ENCODE measurements at regions not wholly inside any gene's neighbourhood (a gene's known extent, or its start where the extent isn't known, plus 50 kb on each side); places are given as distances from the start of the nearest gene placed in this dataset.

DNA sequence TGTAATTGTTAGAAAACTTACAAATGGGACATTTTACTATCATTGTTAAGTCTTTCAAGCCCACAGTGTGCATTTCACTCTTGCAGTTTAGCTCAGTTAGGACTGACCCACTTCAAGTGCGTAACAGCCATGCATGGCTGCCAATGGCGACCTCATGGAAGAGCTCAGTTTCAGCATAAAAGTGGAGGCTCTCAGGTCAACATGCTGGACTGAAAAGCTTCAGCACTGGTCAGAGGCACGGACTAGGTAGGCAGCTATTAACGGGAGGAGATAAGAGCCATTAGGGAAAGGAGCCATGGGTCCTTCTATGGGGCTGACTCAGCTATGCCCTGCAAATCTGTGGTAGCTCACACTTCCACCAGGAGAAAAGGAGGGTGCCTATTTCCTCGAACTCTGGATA, 101.8 kb downstream of the TTLL2 start (continued):
- TF ChIP-seq MEF2A (IDR thresholded peaks at IDR 0.05; ENCODE audit: control insufficient read depth, low read depth, low read length): no peak

DNA sequence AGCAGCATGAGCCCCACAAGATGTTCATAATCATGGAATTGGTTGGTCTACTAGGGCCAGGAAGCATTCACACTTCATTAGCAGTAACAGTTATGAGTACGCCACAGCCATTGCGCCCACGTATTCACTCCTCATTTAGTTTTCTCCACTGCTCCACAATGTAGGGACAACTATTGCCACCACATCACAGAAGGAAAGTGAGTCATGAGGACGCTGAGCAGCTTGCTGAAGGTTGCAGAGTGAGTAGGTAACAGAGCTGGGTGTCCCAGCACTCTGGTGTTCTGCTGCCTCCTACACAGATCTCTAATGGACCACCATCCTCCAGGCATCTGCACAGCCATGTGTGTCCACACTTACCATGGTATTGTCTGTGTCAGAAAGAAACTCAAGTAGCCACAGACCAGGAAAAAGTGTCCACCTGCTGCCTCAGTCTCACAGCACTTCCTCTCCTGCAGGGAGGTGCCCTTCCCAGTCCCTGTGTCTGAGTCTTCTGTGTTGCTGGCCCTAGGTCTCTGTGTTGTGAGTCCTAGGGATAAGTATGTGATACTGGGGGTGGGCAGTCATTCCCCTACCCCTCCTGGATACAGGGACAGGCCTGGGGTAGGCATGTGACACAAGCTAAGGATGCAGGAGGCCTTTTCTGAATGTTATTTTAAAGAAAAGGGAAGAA, 103.9 kb downstream of the TTLL2 start:
- no TSS peak for BruUV-seq (replicated peaks)
- TF ChIP-seq HDAC2 (IDR thresholded peaks at IDR 0.05) (no peak), PYGO2 (tag; IDR thresholded peaks at IDR 0.05) (no peak)
- TF ChIP-seq, protein P1, sequence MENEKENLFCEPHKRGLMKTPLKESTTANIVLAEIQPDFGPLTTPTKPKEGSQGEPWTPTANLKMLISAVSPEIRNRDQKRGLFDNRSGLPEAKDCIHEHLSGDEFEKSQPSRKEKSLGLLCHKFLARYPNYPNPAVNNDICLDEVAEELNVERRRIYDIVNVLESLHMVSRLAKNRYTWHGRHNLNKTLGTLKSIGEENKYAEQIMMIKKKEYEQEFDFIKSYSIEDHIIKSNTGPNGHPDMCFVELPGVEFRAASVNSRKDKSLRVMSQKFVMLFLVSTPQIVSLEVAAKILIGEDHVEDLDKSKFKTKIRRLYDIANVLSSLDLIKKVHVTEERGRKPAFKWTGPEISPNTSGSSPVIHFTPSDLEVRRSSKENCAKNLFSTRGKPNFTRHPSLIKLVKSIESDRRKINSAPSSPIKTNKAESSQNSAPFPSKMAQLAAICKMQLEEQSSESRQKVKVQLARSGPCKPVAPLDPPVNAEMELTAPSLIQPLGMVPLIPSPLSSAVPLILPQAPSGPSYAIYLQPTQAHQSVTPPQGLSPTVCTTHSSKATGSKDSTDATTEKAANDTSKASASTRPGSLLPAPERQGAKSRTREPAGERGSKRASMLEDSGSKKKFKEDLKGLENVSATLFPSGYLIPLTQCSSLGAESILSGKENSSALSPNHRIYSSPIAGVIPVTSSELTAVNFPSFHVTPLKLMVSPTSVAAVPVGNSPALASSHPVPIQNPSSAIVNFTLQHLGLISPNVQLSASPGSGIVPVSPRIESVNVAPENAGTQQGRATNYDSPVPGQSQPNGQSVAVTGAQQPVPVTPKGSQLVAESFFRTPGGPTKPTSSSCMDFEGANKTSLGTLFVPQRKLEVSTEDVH (IDR thresholded peaks at IDR 0.05; ENCODE audit: low read depth, partially characterized antibody): no peak
- TF ChIP-seq, protein P2, sequence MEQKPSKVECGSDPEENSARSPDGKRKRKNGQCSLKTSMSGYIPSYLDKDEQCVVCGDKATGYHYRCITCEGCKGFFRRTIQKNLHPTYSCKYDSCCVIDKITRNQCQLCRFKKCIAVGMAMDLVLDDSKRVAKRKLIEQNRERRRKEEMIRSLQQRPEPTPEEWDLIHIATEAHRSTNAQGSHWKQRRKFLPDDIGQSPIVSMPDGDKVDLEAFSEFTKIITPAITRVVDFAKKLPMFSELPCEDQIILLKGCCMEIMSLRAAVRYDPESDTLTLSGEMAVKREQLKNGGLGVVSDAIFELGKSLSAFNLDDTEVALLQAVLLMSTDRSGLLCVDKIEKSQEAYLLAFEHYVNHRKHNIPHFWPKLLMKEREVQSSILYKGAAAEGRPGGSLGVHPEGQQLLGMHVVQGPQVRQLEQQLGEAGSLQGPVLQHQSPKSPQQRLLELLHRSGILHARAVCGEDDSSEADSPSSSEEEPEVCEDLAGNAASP (IDR thresholded peaks at IDR 0.05): no peak
- Histone ChIP-seq H4K20me1 (replicated peaks; ENCODE audit: control insufficient read depth, insufficient read depth, low read length) (no peaks in the 10 kb centered on the region; the same call in 1 of the 2 replicates), H3K9me1 (ENCODE audit: control insufficient read depth, insufficient read depth, low read length) (no peaks in the 10 kb centered on the region), H3K36me3 (ENCODE audit: control insufficient read depth, insufficient read depth, low read length) (no peaks in the 10 kb centered on the region), H3K4me3 (no peak overlapping the region), H3K27me3 (ENCODE audit: control insufficient read depth in 2 of 2, insufficient read depth in 2 of 2, low read length in 2 of 2) (peaks cover 0 to 5% of the 10 kb centered on the region in 2 experiments; a peak in 2 of 5 replicates), H3K27ac (ENCODE audit: extremely low read depth, low read depth, low read length) (no peak overlapping the region), H2AFZ (ENCODE audit: low read depth, low read length) (no peak overlapping the region), H3K9ac (ENCODE audit: insufficient read depth in 1 of 2, low read depth in 2 of 2, low read length in 2 of 2) (no peak overlapping the region), H3K9me3 (replicated peaks; ENCODE audit: control insufficient read depth, insufficient read depth, low read depth, low read length) (no peaks in the 10 kb centered on the region), H3K79me2 (ENCODE audit: control insufficient read depth, insufficient read depth, low read length) (no peaks in the 10 kb centered on the region), H3K4me1 (replicated peaks in 1 of 2; ENCODE audit: control insufficient read depth in 2 of 2, insufficient read depth in 2 of 2, low read length in 2 of 2) (peaks cover 0 to 6% of the 10 kb centered on the region in 2 experiments; a peak in 2 of 5 replicates), H3K4me2 (ENCODE audit: insufficient read depth, low read length) (no peak overlapping the region)
- intact Hi-C loops (cut with micrococcal nuclease): no loop called here
- no peak for ATAC-seq
- 4% methylated on average over 4 of the region's 4 CpGs for WGBS (ENCODE audit: insufficient coverage, low coverage, missing lambda C conversion rate)
- FAIRE-seq: no peak
- no peak for DNase-seq (ENCODE audit: extremely low read depth in 1 of 4, low spot score in 3 of 4)
- in situ Hi-C loops (cut with MboI): no loop called here
- ChIA-PET POLR2A (no interaction called here), CTCF (ENCODE audit: low intra/inter-chr PET ratio) (no interaction called here)
